GM12864 (cell line): ENCODE measurements at regions not wholly inside any gene's neighbourhood (a gene's known extent, or its start where the extent isn't known, plus 50 kb on each side); places are given as distances from the start of the nearest gene placed in this dataset.

Experiments used
- DNase-seq: peaks from one replicate; pipeline ENCODE4 v3.0.0-alpha.2; 2011; ENCODE audit warnings: low read depth
- H3K4me3 ChIP-seq: 2 replicates; pipeline ENCODE4 v1.5.1; 2011; ENCODE audit warnings: mild to moderate bottlenecking, low read depth, low read length, control low read depth
- TF ChIP-seq, protein P1 (sequence below): IDR thresholded peaks from 2 replicates; pipeline ENCODE4 v1.5.1; 2011; ENCODE audit warnings: low read depth, mild to moderate bottlenecking, moderate library complexity, low read length, control low read depth, inconsistent platforms; ENCODE audit errors: missing control alignments

DNA sequence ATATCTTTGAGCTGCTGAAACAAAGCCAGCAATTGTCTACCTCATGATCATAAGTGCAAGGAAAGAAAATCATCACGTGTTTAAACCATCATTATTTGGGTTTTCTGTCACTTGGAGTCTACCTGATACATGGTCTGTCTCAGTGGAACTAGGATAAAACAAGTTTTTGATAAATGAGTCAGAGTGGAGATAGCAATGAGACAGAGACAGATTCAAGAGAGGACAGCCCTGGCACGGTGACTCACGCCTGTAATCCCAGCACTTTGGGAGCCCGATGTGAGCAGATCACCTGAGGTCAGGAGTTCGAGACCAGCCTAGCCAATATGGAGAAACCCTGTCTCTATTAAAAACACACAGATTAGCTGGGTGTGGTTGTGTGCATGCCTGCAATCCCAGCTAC, 93.8 kb downstream of the PMAIP1 start:
- DNase-seq: no peak
- H3K4me3 ChIP-seq: no peak overlapping the region
- TF ChIP-seq, protein P1, sequence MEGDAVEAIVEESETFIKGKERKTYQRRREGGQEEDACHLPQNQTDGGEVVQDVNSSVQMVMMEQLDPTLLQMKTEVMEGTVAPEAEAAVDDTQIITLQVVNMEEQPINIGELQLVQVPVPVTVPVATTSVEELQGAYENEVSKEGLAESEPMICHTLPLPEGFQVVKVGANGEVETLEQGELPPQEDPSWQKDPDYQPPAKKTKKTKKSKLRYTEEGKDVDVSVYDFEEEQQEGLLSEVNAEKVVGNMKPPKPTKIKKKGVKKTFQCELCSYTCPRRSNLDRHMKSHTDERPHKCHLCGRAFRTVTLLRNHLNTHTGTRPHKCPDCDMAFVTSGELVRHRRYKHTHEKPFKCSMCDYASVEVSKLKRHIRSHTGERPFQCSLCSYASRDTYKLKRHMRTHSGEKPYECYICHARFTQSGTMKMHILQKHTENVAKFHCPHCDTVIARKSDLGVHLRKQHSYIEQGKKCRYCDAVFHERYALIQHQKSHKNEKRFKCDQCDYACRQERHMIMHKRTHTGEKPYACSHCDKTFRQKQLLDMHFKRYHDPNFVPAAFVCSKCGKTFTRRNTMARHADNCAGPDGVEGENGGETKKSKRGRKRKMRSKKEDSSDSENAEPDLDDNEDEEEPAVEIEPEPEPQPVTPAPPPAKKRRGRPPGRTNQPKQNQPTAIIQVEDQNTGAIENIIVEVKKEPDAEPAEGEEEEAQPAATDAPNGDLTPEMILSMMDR: no peak

GRCh38 chr18:59990121-59990823, 90.5 kb downstream of the PMAIP1 start:
- H3K4me3 ChIP-seq: no peak overlapping the region
- DNase-seq: no peak
- TF ChIP-seq, protein P1: no peak

DNA sequence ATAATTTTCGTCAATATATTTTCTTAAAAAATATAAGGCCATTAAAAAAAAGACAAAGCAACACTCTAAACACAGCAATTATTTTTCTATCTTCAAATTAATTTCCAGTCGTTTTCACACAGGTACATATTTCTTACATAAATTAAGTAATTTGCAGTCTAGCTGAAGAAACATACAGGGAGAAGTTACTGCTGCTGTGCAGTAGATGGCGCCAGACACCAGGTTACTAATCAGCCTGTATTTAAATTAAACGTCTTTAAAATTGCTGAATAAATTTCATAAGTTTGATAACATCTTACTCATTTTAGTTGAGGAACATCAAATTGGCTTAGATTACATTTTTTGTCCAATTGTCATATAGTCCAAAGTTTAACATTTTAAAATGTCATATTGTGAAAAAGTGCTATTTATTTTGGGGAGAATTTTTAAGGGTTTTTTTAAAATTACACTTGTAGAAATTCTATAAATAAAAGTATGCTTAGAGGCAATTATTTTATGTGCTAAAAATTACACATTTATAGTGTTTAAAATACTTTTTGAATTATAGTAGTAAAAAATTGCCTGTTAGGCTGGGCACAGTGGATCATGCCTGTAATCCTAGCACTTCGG, 88.4 kb downstream of the PMAIP1 start:
- TF ChIP-seq, protein P1: peak; percentile 77
- no peak for DNase-seq
- H3K4me3 ChIP-seq: no peak overlapping the region

DNA sequence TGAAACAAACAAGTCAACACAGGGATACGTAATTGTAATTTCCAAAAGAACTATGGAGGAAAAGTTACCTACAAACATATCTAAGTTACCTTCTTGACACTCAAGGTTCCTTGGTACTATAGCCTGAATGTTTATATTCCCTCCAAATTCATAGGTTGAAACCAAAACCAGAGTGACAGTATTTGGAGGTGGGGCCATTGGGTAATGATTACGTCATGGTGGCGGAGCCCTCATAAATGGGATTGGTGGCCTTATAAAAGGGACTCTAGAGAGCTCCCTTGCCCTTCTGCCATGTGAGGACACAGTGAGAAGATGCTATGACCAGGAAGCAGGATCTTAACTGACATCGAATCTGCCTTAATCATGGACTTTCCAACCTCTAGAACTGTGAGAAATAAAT, 87.3 kb downstream of the PMAIP1 start:
- TF ChIP-seq, protein P1: no peak
- no peak overlapping the region for H3K4me3 ChIP-seq
- DNase-seq: no peak

GRCh38 chr18:59986139-59986538, 86.3 kb downstream of the PMAIP1 start:
- DNase-seq: no peak
- H3K4me3 ChIP-seq: no peak overlapping the region
- TF ChIP-seq, protein P1: no peak

GRCh38 chr18:59985289-59985688, 85.5 kb downstream of the PMAIP1 start:
- TF ChIP-seq, protein P1: no peak
- no peak overlapping the region for H3K4me3 ChIP-seq
- DNase-seq: no peak

DNA sequence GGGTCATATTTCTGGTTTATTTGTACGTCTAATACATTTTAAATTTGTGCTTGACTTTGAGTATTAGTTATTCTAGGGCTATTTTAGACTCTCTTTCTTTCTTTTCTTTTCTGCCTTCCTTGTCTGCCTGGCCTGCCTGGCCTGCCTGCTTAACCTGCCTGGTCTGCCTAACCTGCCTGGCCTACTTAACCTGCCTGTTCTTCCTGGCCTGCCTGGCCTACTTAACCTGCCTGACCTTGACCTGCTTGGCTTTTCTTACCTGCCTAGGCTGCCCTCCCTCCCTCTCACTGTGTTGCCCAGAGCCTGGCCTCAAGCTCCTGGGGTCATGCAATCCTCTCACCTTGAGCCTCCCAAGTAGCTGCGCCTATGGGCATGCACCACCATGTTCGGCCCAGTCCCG, 83.7 kb downstream of the PMAIP1 start:
- no peak overlapping the region for H3K4me3 ChIP-seq
- DNase-seq: no peak
- TF ChIP-seq, protein P1: no peak
